IMR-90 (cell line): ENCODE measurements at regions not wholly inside any gene's neighbourhood (a gene's known extent, or its start where the extent isn't known, plus 50 kb on each side); places are given as distances from the start of the nearest gene placed in this dataset.

Source experiments
- BHLHE40 ChIP-seq: fragments of 150-350 bp; IDR thresholded peaks from 2 replicates; pipeline ENCODE4 v1.6.1; 2016; ENCODE audit warnings: mild to moderate bottlenecking, low read depth, low read length
- CEBPB ChIP-seq: IDR thresholded peaks from 2 replicates; pipeline ENCODE4 v1.6.1; 2012; ENCODE audit warnings: low read depth, low read length, improper control_type of control experiment
- CTCF ChIP-seq: conservative IDR thresholded peaks from 2 replicates; pipeline ENCODE4 v1.5.1; 2012; ENCODE audit warnings: mild to moderate bottlenecking, low read depth, low read length, improper control_type of control experiment
- MAFK ChIP-seq: IDR thresholded peaks from 2 replicates; pipeline ENCODE4 v1.6.1; 2012; ENCODE audit warnings: low read depth, low read length, improper control_type of control experiment
- MXI1 ChIP-seq: IDR thresholded peaks from 2 replicates; pipeline ENCODE4 v1.6.1; 2012; ENCODE audit warnings: low read depth, mild to moderate bottlenecking, low read length, moderate library complexity, borderline replicate concordance
- POLR2A ChIP-seq: IDR thresholded peaks from 2 replicates; pipeline ENCODE4 v1.6.1; 2012; ENCODE audit warnings: mild to moderate bottlenecking, low read depth, low read length

DNA sequence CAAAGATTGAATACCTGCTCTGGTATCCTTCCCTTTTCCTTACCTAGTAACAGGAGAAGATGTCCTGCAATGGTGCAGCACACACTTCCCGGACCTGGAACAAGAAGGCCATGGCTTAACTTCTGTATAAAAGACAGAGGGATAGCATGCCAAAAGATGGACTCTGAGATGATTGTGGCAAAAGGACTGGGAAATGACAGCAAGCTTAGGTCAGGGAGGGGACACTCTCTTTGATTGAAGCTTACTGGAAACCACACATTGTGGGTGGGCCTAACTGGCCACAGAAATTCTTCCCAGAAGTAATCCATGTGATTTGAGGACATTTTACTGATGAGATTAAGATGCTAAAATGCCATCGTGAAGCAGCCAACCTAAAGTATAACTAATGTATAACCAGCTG lies 71.0 kb upstream of the OTUD4 start:
- TF ChIP-seq POLR2A (no peak), CTCF (no peak), BHLHE40 (no peak), CEBPB (no peak), MAFK (no peak), MXI1 (no peak)
